ENCODE measurements at regions not wholly inside any gene's neighbourhood (a gene's known extent, or its start where the extent isn't known, plus 50 kb on each side); places are given as distances from the start of the nearest gene placed in this dataset.

- no peak overlapping the region for H3K27ac Mint-ChIP-seq
- intact Hi-C loops (cut with micrococcal nuclease) = no loop called here
- H3K9me3 Mint-ChIP-seq = peaks cover 0 to 2% of the 10 kb centered on the region in 2 donors
- H3K4me1 ChIP-seq (ENCODE audit: control insufficient read depth, insufficient read depth, low read length) = no peaks in the 10 kb centered on the region
- H3K4me1 Mint-ChIP-seq = no peaks in the 10 kb centered on the region
- no peaks in the 10 kb centered on the region for H3K36me3 Mint-ChIP-seq
- H3K27ac ChIP-seq (ENCODE audit: low read length) = no peak overlapping the region
- no peaks in the 10 kb centered on the region for H3K36me3 ChIP-seq (ENCODE audit: control insufficient read depth, insufficient read depth, low read length)
- DNase-seq = no peak
- no peaks in the 10 kb centered on the region for H3K27me3 ChIP-seq (ENCODE audit: control insufficient read depth, insufficient read depth, low read length)
- no peak for ATAC-seq
- TF ChIP-seq, protein P1, sequence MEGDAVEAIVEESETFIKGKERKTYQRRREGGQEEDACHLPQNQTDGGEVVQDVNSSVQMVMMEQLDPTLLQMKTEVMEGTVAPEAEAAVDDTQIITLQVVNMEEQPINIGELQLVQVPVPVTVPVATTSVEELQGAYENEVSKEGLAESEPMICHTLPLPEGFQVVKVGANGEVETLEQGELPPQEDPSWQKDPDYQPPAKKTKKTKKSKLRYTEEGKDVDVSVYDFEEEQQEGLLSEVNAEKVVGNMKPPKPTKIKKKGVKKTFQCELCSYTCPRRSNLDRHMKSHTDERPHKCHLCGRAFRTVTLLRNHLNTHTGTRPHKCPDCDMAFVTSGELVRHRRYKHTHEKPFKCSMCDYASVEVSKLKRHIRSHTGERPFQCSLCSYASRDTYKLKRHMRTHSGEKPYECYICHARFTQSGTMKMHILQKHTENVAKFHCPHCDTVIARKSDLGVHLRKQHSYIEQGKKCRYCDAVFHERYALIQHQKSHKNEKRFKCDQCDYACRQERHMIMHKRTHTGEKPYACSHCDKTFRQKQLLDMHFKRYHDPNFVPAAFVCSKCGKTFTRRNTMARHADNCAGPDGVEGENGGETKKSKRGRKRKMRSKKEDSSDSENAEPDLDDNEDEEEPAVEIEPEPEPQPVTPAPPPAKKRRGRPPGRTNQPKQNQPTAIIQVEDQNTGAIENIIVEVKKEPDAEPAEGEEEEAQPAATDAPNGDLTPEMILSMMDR (IDR thresholded peaks at IDR 0.05) = no peak
- H3K9me3 ChIP-seq (ENCODE audit: control insufficient read depth, insufficient read depth, low read length) = no peaks in the 10 kb centered on the region
- peaks cover 0 to 7% of the 10 kb centered on the region in 2 donors for H3K27me3 Mint-ChIP-seq (ENCODE audit: low read depth in 2 of 2)
- 96% methylated on average over 5 of the region's 5 CpGs for WGBS (ENCODE audit: insufficient coverage)
- H3K4me3 ChIP-seq (ENCODE audit: low read length) = no peak overlapping the region
- H3K4me3 Mint-ChIP-seq = no peak overlapping the region
These were observed 362.7 kb upstream of the CFAP20DC start for GRCh38 chr3:59412516-59412915.

GRCh38 chr3:59411694-59412093, 361.9 kb upstream of the CFAP20DC start:
- H3K27me3 Mint-ChIP-seq (ENCODE audit: low read depth in 2 of 2) = peaks cover 0 to 7% of the 10 kb centered on the region in 2 donors
- H3K4me3 ChIP-seq (ENCODE audit: low read length) = no peak overlapping the region
- H3K36me3 Mint-ChIP-seq = no peaks in the 10 kb centered on the region
- peaks cover 0 to 2% of the 10 kb centered on the region in 2 donors for H3K9me3 Mint-ChIP-seq
- WGBS (ENCODE audit: insufficient coverage) = no CpG with 5 or more reads among the region's 1 CpG
- DNase-seq (no peak), ATAC-seq (no peak)
- no peak overlapping the region for H3K27ac Mint-ChIP-seq
- H3K4me1 Mint-ChIP-seq = no peaks in the 10 kb centered on the region
- no peak overlapping the region for H3K4me3 Mint-ChIP-seq
- no peaks in the 10 kb centered on the region for H3K36me3 ChIP-seq (ENCODE audit: control insufficient read depth, insufficient read depth, low read length)
- TF ChIP-seq, protein P1 (IDR thresholded peaks at IDR 0.05) = no peak
- intact Hi-C loops (cut with micrococcal nuclease) = no loop called here
- no peaks in the 10 kb centered on the region for H3K9me3 ChIP-seq (ENCODE audit: control insufficient read depth, insufficient read depth, low read length)
- no peak overlapping the region for H3K27ac ChIP-seq (ENCODE audit: low read length)
- H3K4me1 ChIP-seq (ENCODE audit: control insufficient read depth, insufficient read depth, low read length) = no peaks in the 10 kb centered on the region
- H3K27me3 ChIP-seq (ENCODE audit: control insufficient read depth, insufficient read depth, low read length) = no peaks in the 10 kb centered on the region

- H3K27me3 ChIP-seq (ENCODE audit: control insufficient read depth, insufficient read depth, low read length) = no peaks in the 10 kb centered on the region
- Mint-ChIP-seq H3K4me1 (no peaks in the 10 kb centered on the region), H3K27ac (no peak overlapping the region), H3K4me3 (no peak overlapping the region), H3K36me3 (no peaks in the 10 kb centered on the region), H3K27me3 (ENCODE audit: low read depth in 2 of 2) (peaks cover 0 to 7% of the 10 kb centered on the region in 2 donors), H3K9me3 (peaks cover 0 to 2% of the 10 kb centered on the region in 2 donors)
- no peak overlapping the region for H3K27ac ChIP-seq (ENCODE audit: low read length)
- H3K4me3 ChIP-seq (ENCODE audit: low read length) = no peak overlapping the region
- DNase-seq (no peak), ATAC-seq (no peak)
- intact Hi-C loops (cut with micrococcal nuclease) = no loop called here
- TF ChIP-seq, protein P1 (IDR thresholded peaks at IDR 0.05) = no peak
- 88% methylated on average over 2 of the region's 2 CpGs for WGBS (ENCODE audit: insufficient coverage)
- no peaks in the 10 kb centered on the region for H3K9me3 ChIP-seq (ENCODE audit: control insufficient read depth, insufficient read depth, low read length)
- H3K36me3 ChIP-seq (ENCODE audit: control insufficient read depth, insufficient read depth, low read length) = no peaks in the 10 kb centered on the region
- H3K4me1 ChIP-seq (ENCODE audit: control insufficient read depth, insufficient read depth, low read length) = no peaks in the 10 kb centered on the region
These were observed 361.4 kb upstream of the CFAP20DC start for GRCh38 chr3:59411186-59411585.

DNA sequence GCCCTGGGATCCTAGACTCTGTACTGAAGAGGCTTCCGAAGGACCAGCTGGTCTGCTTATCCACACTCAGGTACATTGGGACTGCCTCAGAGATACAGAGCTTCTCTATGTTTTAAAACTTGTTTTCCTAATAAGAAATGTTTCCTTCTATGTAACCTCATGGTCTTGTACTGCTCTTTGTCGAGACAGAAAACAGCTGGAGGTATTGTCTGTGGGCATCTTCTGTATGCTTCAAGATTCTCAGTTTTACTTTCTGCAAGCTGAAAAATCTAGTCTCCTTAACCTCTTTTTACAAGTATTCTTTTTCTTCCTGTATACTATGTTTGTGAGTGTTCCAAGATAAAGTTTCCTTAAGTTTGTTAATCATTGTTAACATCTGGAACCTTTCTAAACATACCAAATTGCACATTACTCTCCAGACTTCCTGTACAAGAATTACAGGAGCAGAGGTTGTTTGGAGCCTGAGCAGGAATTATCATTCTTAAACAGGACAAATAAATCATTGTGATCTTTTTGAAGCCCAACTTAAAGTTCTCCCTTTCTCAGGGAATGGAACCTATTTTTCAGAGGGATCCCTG, 358.3 kb upstream of the CFAP20DC start:
- H3K27me3 Mint-ChIP-seq (ENCODE audit: low read depth in 2 of 2) = no peaks in the 10 kb centered on the region
- H3K27ac Mint-ChIP-seq = no peak overlapping the region
- no peak overlapping the region for H3K4me3 Mint-ChIP-seq
- TF ChIP-seq, protein P1 (IDR thresholded peaks at IDR 0.05) = no peak
- Histone ChIP-seq H3K4me3 (ENCODE audit: low read length) (no peak overlapping the region), H3K27ac (ENCODE audit: low read length) (no peak overlapping the region), H3K36me3 (ENCODE audit: control insufficient read depth, insufficient read depth, low read length) (no peaks in the 10 kb centered on the region), H3K9me3 (ENCODE audit: control insufficient read depth, insufficient read depth, low read length) (no peaks in the 10 kb centered on the region), H3K27me3 (ENCODE audit: control insufficient read depth, insufficient read depth, low read length) (no peaks in the 10 kb centered on the region), H3K4me1 (ENCODE audit: control insufficient read depth, insufficient read depth, low read length) (no peaks in the 10 kb centered on the region)
- DNase-seq (no peak), ATAC-seq (no peak)
- 78% methylated on average over 2 of the region's 2 CpGs for WGBS (ENCODE audit: insufficient coverage)
- H3K9me3 Mint-ChIP-seq = no peaks in the 10 kb centered on the region
- intact Hi-C loops (cut with micrococcal nuclease) = no loop called here
- H3K36me3 Mint-ChIP-seq = no peaks in the 10 kb centered on the region
- peaks cover 0 to 4% of the 10 kb centered on the region in 2 donors for H3K4me1 Mint-ChIP-seq
